ENCODE measurements at regions not wholly inside any gene's neighbourhood (a gene's known extent, or its start where the extent isn't known, plus 50 kb on each side); places are given as distances from the start of the nearest gene placed in this dataset.
A peak's percentile ranks its signal among the peaks of the same experiment; 100 is the strongest.

- TF ChIP-seq ISL1 (CRISPR knock-in tag; IDR thresholded peaks at IDR 0.05) (peak; percentile 93), ZFP30 (CRISPR knock-in tag; IDR thresholded peaks at IDR 0.05) (no peak; the same call in 1 of the 2 replicates), ARNTL (CRISPR knock-in tag; IDR thresholded peaks at IDR 0.05; ENCODE audit: borderline replicate concordance, low read depth) (no peak), PPARA (CRISPR knock-in tag; IDR thresholded peaks at IDR 0.05; ENCODE audit: borderline replicate concordance) (no peak), ESRRG (CRISPR knock-in tag; IDR thresholded peaks at IDR 0.05) (no peak), GLIS3 (CRISPR knock-in tag; IDR thresholded peaks at IDR 0.05) (no peak), TSHZ2 (CRISPR knock-in tag; IDR thresholded peaks at IDR 0.05) (no peak)
- ATAC-seq, result peak; percentile 90
These were observed 314.9 kb upstream of the TRAM1L1 start for GRCh38 chr4:117400039-117400835.

GRCh38 chr4:117412661-117413060 is 327.3 kb upstream of the TRAM1L1 start:
- no peak for TF ChIP-seq CSRNP3 (CRISPR knock-in tag; IDR thresholded peaks at IDR 0.05)
- TF ChIP-seq ZC3H10 (CRISPR knock-in tag; IDR thresholded peaks at IDR 0.05), result no peak
- TF ChIP-seq ZNF70 (CRISPR knock-in tag; IDR thresholded peaks at IDR 0.05), result no peak
- no peak for TF ChIP-seq PPARA (CRISPR knock-in tag; IDR thresholded peaks at IDR 0.05; ENCODE audit: borderline replicate concordance)
- TF ChIP-seq ZFP3 (CRISPR knock-in tag; IDR thresholded peaks at IDR 0.05), result no peak
- TF ChIP-seq OSR1 (CRISPR knock-in tag; IDR thresholded peaks at IDR 0.05), result no peak
- no peak for ATAC-seq

GRCh38 chr4:117417856-117418255 is 332.5 kb upstream of the TRAM1L1 start:
- peak; percentile 45 for ATAC-seq
- TF ChIP-seq CSRNP3 (CRISPR knock-in tag; IDR thresholded peaks at IDR 0.05) (no peak), ESRRG (CRISPR knock-in tag; IDR thresholded peaks at IDR 0.05) (no peak), ISL1 (CRISPR knock-in tag; IDR thresholded peaks at IDR 0.05) (no peak), TSHZ2 (CRISPR knock-in tag; IDR thresholded peaks at IDR 0.05) (no peak), ZFP30 (CRISPR knock-in tag; IDR thresholded peaks at IDR 0.05) (no peak), OSR1 (CRISPR knock-in tag; IDR thresholded peaks at IDR 0.05) (no peak), SNAI2 (CRISPR knock-in tag; IDR thresholded peaks at IDR 0.05) (no peak), ZNF70 (CRISPR knock-in tag; IDR thresholded peaks at IDR 0.05) (no peak), CREB5 (CRISPR knock-in tag; IDR thresholded peaks at IDR 0.05; ENCODE audit: low read depth) (no peak), PATZ1 (CRISPR knock-in tag; IDR thresholded peaks at IDR 0.05; ENCODE audit: borderline replicate concordance) (no peak), ZNF8 (CRISPR knock-in tag; IDR thresholded peaks at IDR 0.05) (no peak), GLIS3 (CRISPR knock-in tag; IDR thresholded peaks at IDR 0.05) (no peak), PPARA (CRISPR knock-in tag; IDR thresholded peaks at IDR 0.05; ENCODE audit: borderline replicate concordance) (no peak), BACH2 (CRISPR knock-in tag; IDR thresholded peaks at IDR 0.05; ENCODE audit: borderline replicate concordance) (no peak)
